DMS53 treated with DMSO at 0.1 percent for 48 hours (cell line): ENCODE measurements at regions not wholly inside any gene's neighbourhood (a gene's known extent, or its start where the extent isn't known, plus 50 kb on each side); places are given as distances from the start of the nearest gene placed in this dataset.
"Not testable (repeated sequence)": the region's sequence is repeated elsewhere in the genome, so short reads cannot be mapped to it uniquely, and the experiment has no call there.

Experiments
- DNase-seq: peaks from one replicate; lab custom pipeline; 2025; ENCODE audit not compliant: unreplicated experiment; lab: John Stamatoyannopoulos, UW

DNA sequence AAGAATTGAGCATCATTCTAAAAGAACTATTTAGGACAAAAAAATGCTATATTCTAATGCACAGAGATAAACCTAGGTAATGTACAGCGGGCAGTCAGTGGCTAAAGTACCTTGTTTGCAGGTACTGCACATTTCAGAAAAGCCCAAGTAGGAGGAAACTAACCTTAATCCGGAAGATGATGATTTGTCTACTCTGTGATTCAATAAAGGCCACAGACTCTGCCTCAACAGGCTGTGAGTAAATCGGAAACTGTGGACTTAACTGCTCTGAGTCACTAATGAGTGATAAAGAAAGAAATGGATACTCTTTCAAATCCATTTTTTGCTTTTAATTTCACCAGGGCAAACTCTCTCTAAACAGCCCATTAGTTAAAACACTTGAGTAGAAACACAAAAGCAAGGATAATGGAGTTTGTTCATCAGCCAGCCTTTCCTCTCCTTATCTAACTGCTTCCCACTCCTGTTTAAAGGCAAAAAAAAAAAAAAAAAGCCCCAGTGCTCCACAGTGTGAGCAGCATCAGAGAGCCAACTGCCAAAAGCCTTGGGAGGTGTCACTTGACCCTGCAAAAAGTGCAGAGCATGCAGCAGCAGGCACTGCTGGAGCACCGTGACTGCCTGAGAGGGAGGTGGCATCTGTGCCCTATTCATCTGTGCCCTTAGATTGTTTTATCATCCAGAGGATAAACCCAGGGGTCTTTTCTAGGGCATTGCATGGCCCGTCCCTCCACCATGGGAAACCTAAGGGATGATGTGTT lies 187.7 kb downstream of the SATB1 start:
- no peak for DNase-seq

DNA sequence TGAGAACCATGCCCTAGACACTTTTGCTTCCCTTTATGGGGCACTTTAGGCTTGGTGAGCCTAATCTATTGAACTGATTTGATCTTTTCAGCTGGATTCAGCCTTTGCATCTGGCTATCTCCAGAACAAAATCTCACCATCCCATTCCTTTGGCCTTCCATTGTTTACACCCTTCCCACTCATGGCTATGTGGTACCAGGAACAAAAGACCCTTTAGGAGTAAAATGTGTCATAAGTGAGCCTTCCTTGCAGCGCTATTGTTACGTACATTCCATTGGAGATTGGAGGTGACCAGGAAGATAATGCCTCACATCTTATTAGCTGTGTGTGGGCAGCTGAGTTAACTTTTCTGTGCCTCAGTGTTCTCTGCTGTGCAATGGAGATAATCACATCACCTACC lies 188.4 kb downstream of the SATB1 start:
- no peak for DNase-seq

DNA sequence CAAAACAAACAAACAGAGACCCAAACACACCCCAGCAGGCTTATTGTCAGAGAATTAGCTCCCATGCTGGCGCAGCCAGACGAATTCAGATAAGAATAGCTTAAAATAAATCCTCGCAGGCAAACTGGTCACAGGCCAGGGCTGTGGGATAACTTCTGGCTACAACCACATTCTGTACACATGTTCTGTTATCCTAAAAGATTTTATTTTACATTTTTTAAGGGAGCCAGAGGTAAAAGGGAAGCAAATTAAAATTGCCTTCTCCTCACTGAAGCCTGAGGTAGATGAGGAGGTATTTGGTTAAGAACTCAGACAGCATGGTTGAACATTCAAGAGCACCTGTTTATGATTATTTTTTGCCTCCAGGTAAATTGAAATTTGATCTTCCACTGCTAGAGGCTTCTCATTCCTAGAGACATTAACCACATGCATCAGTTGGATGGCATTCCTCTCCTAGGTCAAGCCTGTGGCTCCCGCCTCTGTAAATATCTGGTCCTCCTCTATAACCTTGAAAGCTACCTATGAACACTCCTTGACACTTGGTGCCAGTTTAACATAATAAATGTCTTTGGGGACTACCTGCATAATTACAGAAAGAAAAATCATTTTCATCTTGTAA lies 190.3 kb downstream of the SATB1 start:
- no peak for DNase-seq

GRCh38 chr3:18233987-18234716 lies 191.0 kb downstream of the SATB1 start:
- no peak for DNase-seq

DNA sequence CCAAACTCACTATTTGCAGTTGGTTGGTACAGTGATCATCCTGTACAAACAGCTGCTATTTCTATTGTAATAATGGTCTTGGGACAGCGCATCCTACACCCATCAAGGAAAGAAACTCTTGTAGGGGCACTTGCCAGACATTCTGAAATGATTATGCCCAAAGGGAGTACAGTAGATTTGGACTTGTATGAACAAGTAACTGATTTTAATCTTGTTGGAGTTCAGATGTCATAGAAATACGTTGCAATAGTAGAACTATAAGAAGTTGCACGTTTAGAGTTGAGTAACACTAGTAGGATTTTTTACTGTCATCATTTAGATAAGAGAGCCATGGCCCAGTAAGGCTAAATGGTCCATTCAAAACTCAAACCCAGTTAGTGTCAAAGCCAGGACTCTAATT lies 192.8 kb downstream of the SATB1 start:
- no peak for DNase-seq

GRCh38 chr3:18228060-18228459 lies 197.1 kb downstream of the SATB1 start:
- no peak for DNase-seq

DNA sequence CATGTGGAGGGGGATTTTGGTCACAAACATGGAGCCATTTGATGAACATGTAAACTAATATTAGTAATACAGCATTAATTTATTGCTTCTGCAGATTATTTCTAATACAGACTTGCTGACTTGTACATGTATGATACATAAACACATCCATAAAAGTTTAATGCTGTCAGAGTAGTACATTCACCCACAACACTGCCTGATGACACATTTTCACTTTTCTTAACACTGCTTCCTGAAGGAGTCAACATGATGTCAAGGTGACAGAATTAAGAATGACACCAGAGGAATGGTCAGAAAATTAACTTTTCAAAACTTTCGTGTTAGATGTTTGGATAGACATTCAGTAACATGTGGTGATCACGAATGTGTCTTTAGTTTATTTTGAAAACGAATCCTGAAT lies 199.4 kb downstream of the SATB1 start:
- DNase-seq: no peak

GRCh38 chr3:18224426-18224825 lies 200.7 kb downstream of the SATB1 start:
- DNase-seq: no peak

GRCh38 chr3:18223974-18224373 lies 201.2 kb downstream of the SATB1 start:
- DNase-seq: no peak

DNA sequence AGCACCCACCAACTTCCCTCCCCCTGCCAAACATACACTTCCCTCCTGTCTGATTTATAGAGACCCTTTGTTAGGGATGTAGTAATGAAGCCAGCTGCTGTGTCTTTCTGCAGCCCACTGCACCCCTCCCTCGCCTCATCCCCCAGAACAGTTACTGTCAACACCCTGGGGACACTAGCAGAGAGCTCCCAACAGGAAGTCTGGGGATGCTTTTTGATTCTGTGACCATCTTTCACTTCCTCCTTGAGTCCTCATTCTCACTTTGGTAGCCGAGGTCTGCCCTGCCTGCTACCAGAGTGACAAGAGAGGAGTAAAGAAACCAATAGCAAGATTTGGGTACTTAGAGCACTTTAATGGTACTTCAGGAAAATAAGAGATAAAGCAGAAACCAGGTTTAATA lies 201.6 kb downstream of the SATB1 start:
- no peak for DNase-seq

DNA sequence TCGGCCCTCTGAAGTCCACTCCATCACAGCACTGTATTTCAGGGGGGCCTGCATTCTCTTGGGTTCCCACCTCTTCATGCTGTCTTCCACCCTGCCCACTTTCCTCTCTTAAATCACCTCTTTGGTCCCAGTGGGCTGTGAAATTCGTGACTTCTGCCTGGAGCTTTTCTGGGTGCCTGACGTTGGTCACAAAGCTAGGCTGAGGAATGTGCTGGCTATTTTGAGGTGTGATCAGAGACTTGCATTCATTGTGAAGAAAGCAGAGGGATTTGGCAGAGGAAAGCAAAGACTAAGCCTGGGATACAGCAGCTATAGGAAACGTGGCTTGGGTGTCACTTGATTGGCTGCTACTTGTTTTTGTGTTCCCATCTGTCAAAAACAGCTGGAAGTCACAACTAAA lies 202.5 kb downstream of the SATB1 start:
- DNase-seq: no peak

GRCh38 chr3:18217507-18218174 lies 207.5 kb downstream of the SATB1 start:
- no peak for DNase-seq

DNA sequence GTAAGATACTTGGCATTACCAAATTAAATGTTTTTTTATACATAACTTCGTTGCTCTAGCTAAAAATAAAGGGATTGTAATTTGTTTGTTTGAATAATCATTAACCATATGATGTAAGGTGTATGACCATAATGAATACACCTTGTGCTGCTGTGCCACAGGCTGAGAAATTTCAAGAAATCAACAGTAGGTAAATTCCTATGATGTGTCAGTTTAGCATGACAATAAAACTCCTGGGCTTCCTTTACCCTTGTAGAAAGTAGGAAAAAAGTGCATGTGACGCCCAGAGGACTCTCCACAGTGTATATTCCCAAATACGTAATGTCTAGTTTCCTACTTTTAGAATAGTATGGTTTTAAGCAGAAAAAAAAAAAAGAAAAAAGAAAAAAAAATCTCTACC lies 208.1 kb downstream of the SATB1 start:
- DNase-seq: no peak

GRCh38 chr3:18215639-18216038 lies 209.5 kb downstream of the SATB1 start:
- no peak for DNase-seq

- no peak for DNase-seq
Observed at GRCh38 chr3:18211116-18211515, 214.0 kb downstream of the SATB1 start.

DNA sequence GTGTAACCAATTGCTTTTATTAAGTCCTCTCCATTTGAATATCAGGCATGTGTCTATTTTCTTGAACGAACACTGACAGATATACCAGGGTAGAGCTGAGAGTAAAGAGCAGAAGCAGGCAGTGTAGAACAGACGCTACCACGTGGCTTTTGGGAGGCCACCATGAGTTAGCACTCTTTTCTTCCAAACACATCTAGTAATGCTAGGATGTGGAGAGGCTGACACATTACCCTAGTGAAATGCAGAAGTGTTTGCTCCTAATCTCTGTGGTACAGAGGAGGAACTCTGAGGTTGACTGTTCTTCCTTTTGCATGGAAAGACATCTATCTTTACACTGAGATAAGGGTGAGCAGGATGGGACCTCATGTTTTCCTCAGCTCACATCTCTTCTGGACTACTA lies 216.3 kb downstream of the SATB1 start:
- DNase-seq: no peak

DNA sequence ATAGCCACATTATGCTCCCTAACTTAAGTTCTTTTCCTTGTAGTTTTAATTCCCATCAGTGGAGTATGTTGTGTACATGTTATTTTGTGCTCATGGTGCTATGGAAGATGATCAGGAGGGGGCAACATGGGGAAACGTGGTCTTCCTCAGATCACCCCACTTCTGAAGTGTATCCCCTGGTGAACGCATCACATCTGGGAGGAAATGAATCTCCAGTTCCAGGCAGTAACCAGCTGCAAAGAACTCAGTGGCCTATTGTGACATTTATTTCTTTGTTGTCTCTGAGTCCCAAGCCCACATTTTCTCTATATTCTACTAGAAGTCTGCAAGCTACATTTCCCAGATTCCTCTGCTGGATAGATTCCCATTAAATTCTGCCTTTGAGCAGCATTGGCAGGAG lies 217.0 kb downstream of the SATB1 start:
- no peak for DNase-seq

- no peak for DNase-seq
Observed at GRCh38 chr3:18207226-18207625, 217.9 kb downstream of the SATB1 start.

GRCh38 chr3:18205701-18206100 lies 219.4 kb downstream of the SATB1 start:
- DNase-seq: not testable (repeated sequence)

GRCh38 chr3:18201315-18201714 lies 223.8 kb downstream of the SATB1 start:
- DNase-seq: no peak

DNA sequence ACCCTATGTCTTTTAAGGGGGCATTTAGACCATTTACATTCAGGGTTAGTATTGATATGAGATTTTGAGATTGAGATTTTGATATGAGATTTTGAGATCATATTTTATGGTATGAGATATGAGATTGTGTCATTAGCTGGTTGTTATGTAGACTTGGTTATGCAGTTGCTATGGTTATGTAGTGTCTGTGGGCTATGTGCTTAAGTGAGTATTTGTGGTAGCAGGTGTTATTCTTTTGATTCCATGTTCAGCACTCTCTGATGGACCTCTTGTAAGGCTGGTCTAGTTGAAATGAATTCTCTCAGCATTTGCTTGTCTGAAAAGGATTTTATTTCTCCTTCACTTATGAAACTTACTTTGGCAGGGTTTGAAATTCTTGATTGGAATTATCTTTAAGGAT lies 225.4 kb downstream of the SATB1 start:
- DNase-seq: no peak

DNA sequence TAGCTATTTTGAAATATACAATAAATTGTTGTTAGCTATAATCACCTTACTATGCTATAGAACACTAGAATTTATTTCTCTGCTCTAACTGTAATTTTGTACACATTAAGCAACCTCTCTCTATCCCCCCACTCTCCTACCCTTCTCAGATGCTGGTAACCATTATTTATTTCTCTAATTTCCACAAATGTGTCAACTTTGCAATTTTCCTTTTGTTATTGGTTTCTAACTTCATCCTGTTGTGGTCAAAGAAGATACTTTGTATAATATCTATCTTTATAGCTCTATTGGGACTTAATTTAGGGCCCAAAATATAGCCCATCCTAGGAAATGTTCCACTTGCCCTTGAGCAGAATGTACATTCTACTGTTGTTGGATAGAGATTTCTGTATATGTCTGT lies 229.3 kb downstream of the SATB1 start:
- no peak for DNase-seq
